GM19023 (cell line): ENCODE measurements at regions not wholly inside any gene's neighbourhood (a gene's known extent, or its start where the extent isn't known, plus 50 kb on each side); places are given as distances from the start of the nearest gene placed in this dataset.
A peak's percentile ranks its signal among the peaks of the same experiment; 100 is the strongest.
"Not testable (repeated sequence)": the region's sequence is repeated elsewhere in the genome, so short reads cannot be mapped to it uniquely, and the experiment has no call there.

Source experiments
- ATAC-seq: cut with Tn5 transposase; IDR thresholded peaks from one replicate; pipeline ENCODE4 v1.9.1; 2021; ENCODE audit warnings: mild to moderate bottlenecking, moderate library complexity; ENCODE audit not compliant: unreplicated experiment

- ATAC-seq: not testable (repeated sequence)
These were observed 321.0 kb downstream of the CGGBP1 start for GRCh38 chr3:87737817-87738216.

GRCh38 chr3:87733671-87734367, 325.0 kb downstream of the CGGBP1 start:
- no peak for ATAC-seq

GRCh38 chr3:87732294-87732693, 326.5 kb downstream of the CGGBP1 start:
- no peak for ATAC-seq

GRCh38 chr3:87727783-87728182, 331.0 kb downstream of the CGGBP1 start:
- no peak for ATAC-seq

GRCh38 chr3:87719060-87719459, 339.7 kb downstream of the CGGBP1 start:
- no peak for ATAC-seq

- no peak for ATAC-seq
These were observed 348.3 kb downstream of the CGGBP1 start for GRCh38 chr3:87710511-87710910.

GRCh38 chr3:87710028-87710427, 348.8 kb downstream of the CGGBP1 start:
- no peak for ATAC-seq

- no peak for ATAC-seq
These were observed 352.6 kb downstream of the CGGBP1 start for GRCh38 chr3:87706176-87706575.

GRCh38 chr3:87702600-87702999, 356.2 kb downstream of the CGGBP1 start:
- no peak for ATAC-seq

- no peak for ATAC-seq
These were observed 362.4 kb downstream of the CGGBP1 start for GRCh38 chr3:87696124-87697013.

- no peak for ATAC-seq
These were observed 364.1 kb downstream of the CGGBP1 start for GRCh38 chr3:87694678-87695077.

- no peak for ATAC-seq
These were observed 367.7 kb downstream of the CGGBP1 start for GRCh38 chr3:87691109-87691508.

GRCh38 chr3:87678984-87679660, 379.7 kb downstream of the CGGBP1 start:
- ATAC-seq: not testable (repeated sequence)

- peak; percentile 100 for ATAC-seq
These were observed 384.2 kb downstream of the CGGBP1 start for GRCh38 chr3:87674397-87675161.

GRCh38 chr3:87673132-87673531, 385.7 kb downstream of the CGGBP1 start:
- no peak for ATAC-seq

GRCh38 chr3:87654184-87654583, 377.8 kb upstream of the POU1F1 start:
- ATAC-seq: no peak

GRCh38 chr3:87653138-87653537, 376.8 kb upstream of the POU1F1 start:
- ATAC-seq: not testable (repeated sequence)

GRCh38 chr3:87634426-87634825, 358.0 kb upstream of the POU1F1 start:
- no peak for ATAC-seq

GRCh38 chr3:87627316-87627715, 350.9 kb upstream of the POU1F1 start:
- no peak for ATAC-seq

GRCh38 chr3:87626546-87626945, 350.2 kb upstream of the POU1F1 start:
- no peak for ATAC-seq

GRCh38 chr3:87625876-87626275, 349.5 kb upstream of the POU1F1 start:
- no peak for ATAC-seq
